ENCODE measurements at regions not wholly inside any gene's neighbourhood (a gene's known extent, or its start where the extent isn't known, plus 50 kb on each side); places are given as distances from the start of the nearest gene placed in this dataset.

- Histone ChIP-seq H3K4me2 (ENCODE audit: control insufficient read depth, extremely low read depth, insufficient read depth, low read depth, low read length) (no peak overlapping the region), H3K27me3 (ENCODE audit: control insufficient read depth, extremely low read depth, insufficient read depth, low read length) (no peaks in the 10 kb centered on the region), H3K9me1 (ENCODE audit: control insufficient read depth, extremely low read depth, insufficient read depth, low read length) (no peaks in the 10 kb centered on the region), H3K4me3 (ENCODE audit: control insufficient read depth in 2 of 3, extremely low read depth in 1 of 3, insufficient read depth in 2 of 3, low read depth in 1 of 3, low read length in 3 of 3) (no peak overlapping the region), H3K36me3 (ENCODE audit: control insufficient read depth in 2 of 2, extremely low read depth in 1 of 2, insufficient read depth in 2 of 2, low read length in 2 of 2) (no peaks in the 10 kb centered on the region), H3K9ac (ENCODE audit: control insufficient read depth, extremely low read depth, insufficient read depth, low read length) (no peak overlapping the region), H3K79me2 (ENCODE audit: control insufficient read depth, insufficient read depth, low read length) (no peaks in the 10 kb centered on the region), H3K9me3 (ENCODE audit: control insufficient read depth, low read depth, low read length) (no peaks in the 10 kb centered on the region), H4K20me1 (ENCODE audit: control insufficient read depth, extremely low read depth, insufficient read depth, low read length) (no peaks in the 10 kb centered on the region), H3K27ac (ENCODE audit: control insufficient read depth, insufficient read depth, low read length) (no peak overlapping the region), H3K4me1 (ENCODE audit: control insufficient read depth, extremely low read depth, insufficient read depth, low read length) (no peaks in the 10 kb centered on the region), H2AFZ (ENCODE audit: control insufficient read depth, low read length) (no peak overlapping the region)
- FAIRE-seq (no peak), DNase-seq (ENCODE audit: low read depth, low spot score) (no peak)
- dilution Hi-C loops (cut with MboI; ENCODE audit: extremely low pct_ligation_motif_present, low sequenced_read_pairs), result no loop called here
- TF ChIP-seq CTCF (optimal IDR thresholded peaks at IDR 0.05 in 1 of 3, IDR thresholded peaks at IDR 0.05 in 1 of 3, conservative IDR thresholded peaks at IDR 0.05 in 1 of 3; ENCODE audit: extremely low read depth in 1 of 3, insufficient read depth in 2 of 3, low read length in 3 of 3), result no peak
- no peak for TF ChIP-seq EZH2 (IDR thresholded peaks at IDR 0.05; ENCODE audit: low read length)
These were observed 228.1 kb downstream of the PAX1 start for GRCh38 chr20:21933526-21933925.

- Histone ChIP-seq H3K9me3 (ENCODE audit: control insufficient read depth, low read depth, low read length) (peaks cover 2% of the 10 kb centered on the region), H3K9me1 (ENCODE audit: control insufficient read depth, extremely low read depth, insufficient read depth, low read length) (no peaks in the 10 kb centered on the region), H3K4me3 (ENCODE audit: control insufficient read depth in 2 of 3, extremely low read depth in 1 of 3, insufficient read depth in 2 of 3, low read depth in 1 of 3, low read length in 3 of 3) (no peak overlapping the region), H3K79me2 (ENCODE audit: control insufficient read depth, insufficient read depth, low read length) (no peaks in the 10 kb centered on the region), H3K4me1 (ENCODE audit: control insufficient read depth, extremely low read depth, insufficient read depth, low read length) (no peaks in the 10 kb centered on the region), H3K27ac (ENCODE audit: control insufficient read depth, insufficient read depth, low read length) (no peak overlapping the region), H3K4me2 (ENCODE audit: control insufficient read depth, extremely low read depth, insufficient read depth, low read depth, low read length) (no peak overlapping the region), H4K20me1 (ENCODE audit: control insufficient read depth, extremely low read depth, insufficient read depth, low read length) (no peaks in the 10 kb centered on the region), H3K27me3 (ENCODE audit: control insufficient read depth, extremely low read depth, insufficient read depth, low read length) (no peaks in the 10 kb centered on the region), H2AFZ (ENCODE audit: control insufficient read depth, low read length) (no peak overlapping the region), H3K9ac (ENCODE audit: control insufficient read depth, extremely low read depth, insufficient read depth, low read length) (no peak overlapping the region), H3K36me3 (ENCODE audit: control insufficient read depth in 2 of 2, extremely low read depth in 1 of 2, insufficient read depth in 2 of 2, low read length in 2 of 2) (no peaks in the 10 kb centered on the region)
- no peak for TF ChIP-seq EZH2 (IDR thresholded peaks at IDR 0.05; ENCODE audit: low read length)
- TF ChIP-seq CTCF (optimal IDR thresholded peaks at IDR 0.05 in 1 of 3, IDR thresholded peaks at IDR 0.05 in 1 of 3, conservative IDR thresholded peaks at IDR 0.05 in 1 of 3; ENCODE audit: extremely low read depth in 1 of 3, insufficient read depth in 2 of 3, low read length in 3 of 3), result no peak
- DNase-seq (ENCODE audit: low read depth, low spot score) (no peak), FAIRE-seq (no peak)
- dilution Hi-C loops (cut with MboI; ENCODE audit: extremely low pct_ligation_motif_present, low sequenced_read_pairs), result no loop called here
These were observed 215.8 kb downstream of the PAX1 start for GRCh38 chr20:21921251-21921650.
